GM20431 (cell line): ENCODE measurements at regions not wholly inside any gene's neighbourhood (a gene's known extent, or its start where the extent isn't known, plus 50 kb on each side); places are given as distances from the start of the nearest gene placed in this dataset.

Source experiments
- in situ Hi-C: fragments of 300-500 bp; cut with MseI, MboI; formaldehyde crosslinking; loops from one replicate; pipeline ENCODE4 v1.15.0; 2020; ENCODE audit warnings: low sequenced_read_pairs; ENCODE audit not compliant: unreplicated experiment

- in situ Hi-C loops: no loop called here
These were observed 231.8 kb upstream of the GMDS start for GRCh38 chr6:2477250-2477649.

DNA sequence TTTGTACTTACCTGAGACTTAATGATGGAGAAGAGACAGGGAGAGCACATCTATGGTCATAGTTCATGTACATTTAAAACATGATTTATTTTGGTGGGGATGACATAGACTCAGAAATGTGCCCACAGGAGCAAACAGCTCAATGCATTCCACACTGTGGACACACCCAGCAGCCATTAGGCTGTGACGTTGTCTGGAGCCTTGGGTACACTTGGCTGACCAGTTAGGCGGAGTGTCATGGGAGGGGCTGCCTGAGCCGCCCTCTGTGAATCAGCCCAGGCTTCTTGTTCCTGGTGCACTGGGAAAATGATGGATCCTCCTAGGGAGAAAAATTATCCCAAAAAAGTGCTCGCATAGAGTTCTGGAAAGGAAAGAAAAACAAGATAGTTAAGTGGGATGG lies 231.0 kb upstream of the GMDS start:
- in situ Hi-C loops: no loop called here

GRCh38 chr6:2471472-2471871 lies 226.1 kb upstream of the GMDS start:
- in situ Hi-C loops: no loop called here

GRCh38 chr6:2469428-2469827 lies 224.0 kb upstream of the GMDS start:
- in situ Hi-C loops: no loop called here

DNA sequence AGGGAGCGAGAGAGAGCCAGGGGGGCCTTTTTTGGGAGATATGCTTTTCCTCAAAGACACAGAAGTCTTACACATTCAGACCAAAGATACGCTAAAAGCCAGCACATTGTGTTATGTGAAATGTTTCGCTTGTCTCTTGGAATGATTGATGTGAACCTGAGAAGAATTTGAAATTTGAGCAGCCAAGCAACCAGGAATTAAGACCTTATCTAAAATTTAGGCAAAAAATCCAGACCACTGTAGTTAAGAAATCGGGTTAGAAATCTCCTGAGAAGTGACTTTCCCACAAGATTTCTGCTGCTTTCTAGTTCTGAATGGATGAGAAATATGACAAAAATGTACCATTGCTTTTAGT lies 223.2 kb upstream of the GMDS start:
- in situ Hi-C loops: no loop called here

DNA sequence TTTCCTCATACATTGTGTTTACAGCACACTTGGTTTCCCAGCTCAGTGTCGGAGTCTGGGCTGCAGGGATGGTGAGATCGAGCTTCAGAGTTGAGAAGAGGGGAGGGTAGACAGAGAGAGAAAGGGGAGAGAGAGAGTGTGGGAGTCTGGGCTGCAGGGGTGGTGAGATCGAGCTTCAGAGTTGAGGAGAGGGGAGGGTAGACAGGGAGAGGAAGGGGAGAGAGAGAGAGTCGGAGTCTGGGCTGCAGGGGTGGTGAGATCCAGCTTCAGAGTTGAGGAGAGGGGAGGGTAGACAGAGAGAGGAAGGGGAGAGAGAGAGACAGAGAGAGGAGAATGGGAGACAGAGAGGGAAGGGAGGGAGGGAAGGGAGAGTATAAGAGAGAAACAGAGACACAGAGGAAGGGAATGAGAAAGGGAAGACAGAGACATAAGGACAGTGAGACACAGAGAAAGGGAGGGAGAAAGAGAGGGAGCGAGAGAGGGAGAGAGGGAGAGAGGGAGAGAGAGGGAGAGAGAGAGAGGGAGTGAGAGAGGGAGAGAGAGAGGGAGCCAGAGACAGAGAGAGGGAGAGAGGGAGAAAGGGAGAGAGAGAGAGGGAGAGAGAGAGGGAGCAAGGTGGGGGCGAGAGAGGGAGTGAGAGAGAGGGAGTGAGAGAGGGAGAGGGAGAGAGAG lies 222.7 kb upstream of the GMDS start:
- in situ Hi-C loops: no loop called here

DNA sequence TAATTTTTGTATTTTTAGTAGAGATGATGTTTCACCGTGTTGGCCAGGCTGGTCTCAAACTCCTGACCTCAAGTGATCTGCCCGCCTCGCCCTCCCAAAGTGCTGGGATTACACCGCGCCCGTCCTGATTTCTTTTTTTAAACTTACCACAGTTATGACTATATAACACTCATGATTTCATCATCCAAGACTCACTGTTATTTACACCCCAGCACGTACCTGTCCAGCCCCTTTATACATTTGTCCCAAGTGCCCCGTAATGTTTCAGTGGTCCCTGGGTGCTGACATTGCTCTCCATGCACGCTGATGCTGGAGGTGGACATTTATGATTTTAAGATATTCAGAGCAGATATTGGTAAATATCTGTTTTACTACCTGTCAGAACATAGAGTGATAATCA lies 219.9 kb upstream of the GMDS start:
- in situ Hi-C loops: no loop called here

DNA sequence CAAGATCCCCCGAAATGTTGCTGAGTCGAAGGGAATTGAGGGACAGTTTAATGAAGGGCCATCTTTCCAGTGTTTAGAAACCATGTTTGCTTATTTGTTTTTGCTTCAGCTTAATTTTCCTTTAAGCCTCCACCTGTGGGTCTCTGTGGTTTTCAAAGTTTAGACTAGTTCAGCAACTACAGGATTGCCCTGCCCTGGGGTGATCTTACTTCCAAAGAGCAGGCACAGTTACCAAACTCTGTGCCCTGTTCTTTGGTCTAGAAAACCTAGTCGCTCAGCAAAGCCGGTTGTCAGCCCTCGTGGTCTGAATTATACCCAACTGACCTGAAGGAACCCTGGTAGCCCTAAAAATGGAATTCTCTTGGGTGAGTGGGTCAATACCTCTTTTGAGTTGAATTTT lies 219.2 kb upstream of the GMDS start:
- in situ Hi-C loops: no loop called here

DNA sequence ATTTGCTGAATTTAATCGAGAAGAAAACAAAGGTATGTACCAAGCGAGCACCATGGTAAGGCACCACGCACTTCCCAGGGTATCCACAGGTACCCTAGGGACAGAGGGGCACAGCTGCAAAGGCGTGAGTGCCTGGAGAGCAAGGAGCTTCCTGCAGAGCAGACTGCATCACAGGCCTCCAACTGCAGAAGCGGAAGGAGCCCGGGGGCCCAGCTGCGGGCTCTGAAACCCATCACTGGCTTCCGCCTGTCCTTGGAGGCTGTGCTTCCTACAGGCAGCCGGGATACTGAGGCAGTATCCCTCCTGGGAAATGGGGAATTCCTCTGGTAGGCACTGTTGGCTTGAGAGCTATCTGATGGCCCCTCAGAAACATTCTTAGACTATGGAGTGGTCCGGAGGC lies 217.4 kb upstream of the GMDS start:
- in situ Hi-C loops: no loop called here

DNA sequence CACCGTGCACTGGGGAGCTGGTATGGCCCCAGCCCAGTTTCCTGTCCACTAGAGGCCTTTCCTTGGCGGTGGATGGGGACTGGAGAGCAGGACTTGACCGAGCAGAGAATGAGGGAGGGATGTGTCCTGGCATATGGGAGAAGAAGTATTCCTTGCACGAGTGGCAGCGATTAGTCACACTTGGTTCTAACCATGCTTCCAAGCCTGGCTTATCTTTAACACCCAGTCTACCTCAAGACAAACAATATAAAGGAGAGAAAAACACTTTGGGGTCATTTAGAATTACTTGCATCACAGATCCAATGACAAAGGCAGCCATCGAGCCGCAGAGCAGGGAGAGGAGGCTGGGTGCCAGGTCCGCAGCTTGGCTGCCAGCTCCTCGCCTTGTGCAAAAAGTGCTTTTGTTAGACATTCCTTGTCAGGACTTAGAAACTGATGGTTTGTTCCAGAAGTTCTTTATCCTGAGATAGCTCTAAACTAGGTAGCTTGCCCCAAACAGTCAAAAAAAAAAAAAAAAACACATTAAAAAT lies 214.9 kb upstream of the GMDS start:
- in situ Hi-C loops: no loop called here

- in situ Hi-C loops: no loop called here
These were observed 208.8 kb upstream of the GMDS start for GRCh38 chr6:2454180-2454579.

GRCh38 chr6:2450546-2450945 lies 205.1 kb upstream of the GMDS start:
- in situ Hi-C loops: no loop called here

- in situ Hi-C loops: no loop called here
These were observed 204.2 kb upstream of the GMDS start for GRCh38 chr6:2449572-2449940.

DNA sequence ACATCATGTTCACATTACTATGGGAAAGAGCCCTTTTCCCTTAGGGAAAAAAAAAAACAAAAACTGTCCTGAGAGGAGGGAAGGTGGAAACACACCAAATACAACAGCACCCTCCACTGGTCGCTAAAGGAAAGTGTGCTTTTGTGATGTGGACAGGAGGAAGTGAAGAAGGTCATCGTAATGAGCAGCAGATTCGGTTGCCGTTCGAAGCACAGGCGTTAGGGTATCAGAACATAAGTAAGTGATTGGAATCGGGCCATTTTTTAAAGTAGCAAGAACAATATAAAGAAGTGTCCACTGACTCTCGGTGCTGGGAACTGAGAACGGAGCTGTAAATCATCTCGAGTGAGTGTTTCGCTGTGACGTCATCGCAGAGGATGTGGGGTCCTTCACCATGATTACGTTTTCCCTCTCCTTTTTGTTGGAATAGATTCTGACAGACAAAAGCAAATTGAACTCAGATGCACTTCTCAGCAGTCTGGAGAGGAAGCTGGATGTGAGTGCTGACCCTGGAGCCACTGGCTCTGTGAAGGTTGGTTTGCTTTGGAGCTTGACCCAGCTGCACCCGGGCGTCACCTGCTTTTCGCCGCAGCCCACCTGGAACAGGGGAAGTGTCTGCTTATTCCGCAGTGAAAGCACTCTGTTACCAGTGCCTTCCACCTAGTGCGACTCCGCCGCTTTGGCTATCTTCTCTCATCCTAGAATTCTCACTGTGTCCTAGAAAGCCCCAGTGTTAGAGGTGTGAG lies 203.6 kb upstream of the GMDS start:
- in situ Hi-C loops: no loop called here

GRCh38 chr6:2447931-2448330 lies 202.5 kb upstream of the GMDS start:
- in situ Hi-C loops: no loop called here

DNA sequence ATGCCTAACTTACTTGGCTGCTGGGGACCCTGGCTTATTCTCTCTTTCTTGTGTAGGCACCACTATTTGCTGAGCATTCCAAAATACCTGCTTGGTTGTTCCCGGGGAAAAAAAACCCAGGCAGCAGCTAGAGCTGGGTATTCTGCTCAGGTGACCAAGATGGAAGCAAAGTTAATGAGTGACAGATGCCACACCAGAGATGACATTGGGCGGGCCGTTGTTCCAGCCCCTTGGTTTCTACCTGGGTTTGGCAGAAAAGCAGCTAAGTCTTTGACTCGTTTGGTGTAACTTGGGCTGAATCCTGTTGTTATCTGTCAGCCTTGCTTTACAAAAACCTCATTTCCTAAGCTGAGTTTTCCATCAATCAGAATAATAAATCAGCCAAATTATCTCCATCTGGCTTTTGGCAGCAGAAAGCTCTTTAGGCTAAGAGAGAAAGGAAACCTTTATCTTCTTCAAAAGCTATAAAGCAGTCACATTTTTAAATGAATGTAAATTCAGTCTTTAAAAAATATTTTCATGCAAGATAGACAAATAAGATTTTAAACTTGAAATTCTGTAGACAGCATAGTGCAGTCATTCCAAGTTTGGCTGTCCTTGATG lies 202.0 kb upstream of the GMDS start:
- in situ Hi-C loops: no loop called here

DNA sequence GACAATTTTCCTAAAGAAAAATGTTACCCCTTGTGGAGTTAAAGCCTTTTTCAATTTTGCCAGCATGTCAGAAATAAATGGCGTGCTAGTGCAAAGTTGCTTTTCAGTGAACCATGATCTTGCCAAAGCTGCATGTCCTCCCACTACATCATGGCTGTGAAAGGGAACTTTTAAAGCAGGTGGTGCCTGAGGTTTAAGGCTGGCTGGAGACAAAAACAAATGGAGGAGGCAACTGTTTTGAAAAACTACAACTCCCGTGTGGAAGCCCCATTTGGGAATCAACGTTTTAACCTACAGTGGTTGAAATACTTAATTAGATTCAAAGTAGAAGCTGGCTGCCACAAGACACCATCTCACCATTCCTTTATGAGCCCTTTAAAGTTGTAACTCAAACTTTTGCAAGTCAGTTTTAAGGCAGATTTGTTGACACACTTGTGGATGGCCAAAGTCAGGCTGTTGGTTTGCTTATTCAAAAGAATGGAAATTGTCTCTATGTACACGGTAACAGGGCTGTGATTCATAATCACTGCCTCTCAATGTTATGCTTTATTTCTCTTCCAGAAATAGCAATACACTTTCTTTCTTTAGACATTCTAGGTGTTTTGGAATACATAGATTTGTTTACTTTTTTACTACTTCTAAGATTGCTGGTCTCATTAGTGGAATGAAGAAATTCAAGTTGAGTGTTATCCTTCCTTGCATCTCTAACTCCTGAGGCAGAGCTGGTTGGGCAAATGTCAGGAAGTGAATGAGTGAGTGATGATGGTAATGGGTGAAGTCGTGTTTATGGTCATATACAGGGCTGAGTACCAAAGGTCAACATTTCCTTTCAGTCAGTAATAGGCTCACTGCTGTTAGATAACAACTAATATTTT lies 196.4 kb upstream of the GMDS start:
- in situ Hi-C loops: no loop called here

DNA sequence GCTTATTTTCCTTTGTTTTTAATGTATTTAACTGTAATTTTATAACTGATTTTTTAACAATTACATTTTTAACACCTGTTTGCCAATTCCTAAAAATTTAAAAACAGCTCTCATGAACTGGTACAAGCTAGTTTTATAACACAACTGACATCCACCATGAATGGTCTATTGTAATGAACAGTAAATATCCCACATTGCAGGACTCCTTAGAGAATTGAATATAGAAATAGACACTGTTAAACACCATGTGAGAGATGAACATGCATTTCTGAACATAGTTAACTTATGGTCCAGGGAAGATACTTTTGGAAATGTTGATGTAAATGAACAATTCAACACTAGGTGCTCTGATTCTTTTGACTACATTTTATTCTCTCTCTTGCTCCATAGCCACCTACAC lies 195.1 kb upstream of the GMDS start:
- in situ Hi-C loops: no loop called here

DNA sequence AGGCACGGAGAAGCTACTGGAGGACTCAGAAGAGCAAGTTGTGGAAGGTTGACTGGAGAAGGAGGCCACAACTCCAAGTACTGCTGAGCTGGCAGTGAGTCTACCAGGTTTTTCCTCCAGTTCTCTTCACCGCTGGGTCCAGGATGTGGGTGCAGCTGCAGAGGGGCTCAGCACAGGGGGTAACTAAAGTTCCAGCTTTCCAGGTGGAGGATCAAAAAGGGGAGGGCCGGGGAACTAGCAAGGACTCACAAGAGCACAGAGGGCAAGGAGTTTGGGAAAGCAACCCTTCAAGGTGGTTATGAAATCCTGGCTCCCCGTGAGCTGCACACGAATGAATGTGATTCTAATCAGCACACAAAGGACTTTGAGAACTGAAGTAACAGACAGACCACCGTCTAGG lies 194.2 kb upstream of the GMDS start:
- in situ Hi-C loops: no loop called here

DNA sequence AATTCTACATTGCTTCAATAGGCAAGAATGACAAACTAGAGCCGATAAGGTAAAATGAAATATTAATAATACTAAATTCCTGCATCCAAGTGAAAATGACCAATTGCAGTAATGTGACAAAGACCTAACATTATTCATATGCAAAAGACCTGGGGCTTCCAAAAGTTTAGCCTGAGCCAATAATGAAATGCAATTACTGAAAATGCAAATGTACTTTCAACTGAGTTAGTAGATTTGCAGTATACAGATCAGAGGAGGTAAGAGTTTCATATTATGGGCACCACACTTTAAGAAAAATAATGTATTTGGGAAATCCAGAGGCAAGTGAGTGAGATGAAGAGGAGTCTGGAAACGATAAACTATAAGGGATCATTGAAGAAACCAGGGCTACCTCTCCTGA lies 193.7 kb upstream of the GMDS start:
- in situ Hi-C loops: no loop called here
